Peyer's patch (tissue), 4 donors: ENCODE measurements at regions not wholly inside any gene's neighbourhood (a gene's known extent, or its start where the extent isn't known, plus 50 kb on each side); places are given as distances from the start of the nearest gene placed in this dataset.

Experiments
- DNase-seq, 3 donors: peaks; one replicate each; pipeline ENCODE4 v3.0.0-alpha.2; 2017 to 2019
- H3K27ac ChIP-seq, 4 donors: fragments of 200-600 bp; sonication (generic); one replicate each; pipeline ENCODE4 v1.5.1; 2016 to 2019
- H3K27me3 ChIP-seq, 2 donors: fragments of 200-600 bp; sonication (generic); one replicate each; pipeline ENCODE4 v1.5.1; 2019
- H3K36me3 ChIP-seq, 3 donors: fragments of 200-600 bp; sonication (generic); one replicate each; pipeline ENCODE4 v1.5.1; 2016 to 2019
- H3K4me1 ChIP-seq, 4 donors: fragments of 200-600 bp; sonication (generic); one replicate each; pipeline ENCODE4 v1.5.1; 2016 to 2019
- H3K4me3 ChIP-seq, 4 donors: fragments of 200-600 bp; sonication (generic); 1 replicate in 3 of 4; 2 replicates in 1 of 4; pipeline ENCODE4 v1.5.1; 2016 to 2019; ENCODE audit warnings: mild to moderate bottlenecking in 1 of 4
- H3K9me3 ChIP-seq, 4 donors: fragments of 200-600 bp; sonication (generic); one replicate each; pipeline ENCODE4 v1.5.1; 2016 to 2019; ENCODE audit warnings: mild to moderate bottlenecking in 1 of 4
- CTCF ChIP-seq, 6 experiments: fragments of 450-650 bp in 4 of 6; fragments of 200-600 bp in 2 of 6; sonication (generic) in 1 of 6; IDR thresholded peaks; one replicate each; pipeline ENCODE4 v1.5.1; 2017 to 2019; ENCODE audit warnings: antibody characterized with exemption in 6 of 6, mild to moderate bottlenecking in 3 of 6, moderate library complexity in 1 of 6
- POLR2A ChIP-seq, 2 donors: fragments of 450-650 bp; IDR thresholded peaks; one replicate each; pipeline ENCODE4 v1.5.1; 2017; ENCODE audit warnings: antibody characterized with exemption in 2 of 2, mild to moderate bottlenecking in 2 of 2, moderate library complexity in 2 of 2

- H3K36me3 ChIP-seq: no peaks in the 10 kb centered on the region
- no peaks in the 10 kb centered on the region for H3K27me3 ChIP-seq
- TF ChIP-seq POLR2A (IDR thresholded peaks at IDR 0.05) (no peak), CTCF (IDR thresholded peaks at IDR 0.05) (no peak)
- H3K4me3 ChIP-seq: no peak overlapping the region
- H3K4me1 ChIP-seq: no peaks in the 10 kb centered on the region
- no peaks in the 10 kb centered on the region for H3K9me3 ChIP-seq
- no peak for DNase-seq
- no peak overlapping the region for H3K27ac ChIP-seq
Observed at GRCh38 chr6:22621701-22622100, 52.3 kb downstream of the HDGFL1 start.

GRCh38 chr6:22622351-22622750, 53.0 kb downstream of the HDGFL1 start:
- no peak overlapping the region for H3K4me3 ChIP-seq
- no peaks in the 10 kb centered on the region for H3K27me3 ChIP-seq
- H3K36me3 ChIP-seq: no peaks in the 10 kb centered on the region
- DNase-seq: no peak
- H3K9me3 ChIP-seq: no peaks in the 10 kb centered on the region
- H3K27ac ChIP-seq: no peak overlapping the region
- TF ChIP-seq CTCF (IDR thresholded peaks at IDR 0.05) (no peak), POLR2A (IDR thresholded peaks at IDR 0.05) (no peak)
- H3K4me1 ChIP-seq: no peaks in the 10 kb centered on the region

DNA sequence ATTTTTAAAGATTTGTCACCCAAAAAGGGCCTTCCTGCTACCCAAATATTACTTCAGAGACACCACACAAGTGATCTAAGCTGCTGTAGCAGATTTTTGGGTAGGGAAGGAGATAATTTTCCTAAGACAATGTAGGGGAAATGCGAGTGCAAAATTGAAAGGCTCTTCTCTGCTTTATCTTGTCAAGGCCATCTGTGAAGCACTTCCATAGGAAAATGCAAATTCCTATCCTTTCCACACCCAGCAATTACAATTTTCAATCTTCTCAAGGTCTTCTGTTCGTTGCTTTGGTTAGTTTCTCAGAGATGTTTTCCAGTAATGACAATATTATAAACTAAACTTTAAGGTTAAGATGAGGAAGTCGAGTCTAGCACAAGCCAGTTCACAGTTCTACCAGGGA, 53.4 kb downstream of the HDGFL1 start:
- Histone ChIP-seq H3K4me1 (no peaks in the 10 kb centered on the region), H3K27me3 (no peaks in the 10 kb centered on the region), H3K27ac (no peak overlapping the region), H3K36me3 (no peaks in the 10 kb centered on the region), H3K9me3 (no peaks in the 10 kb centered on the region), H3K4me3 (no peak overlapping the region)
- TF ChIP-seq POLR2A (IDR thresholded peaks at IDR 0.05) (no peak), CTCF (IDR thresholded peaks at IDR 0.05) (no peak)
- DNase-seq: no peak

- Histone ChIP-seq H3K9me3 (no peaks in the 10 kb centered on the region), H3K4me1 (no peaks in the 10 kb centered on the region)
- TF ChIP-seq POLR2A (IDR thresholded peaks at IDR 0.05): no peak
- no peak for TF ChIP-seq CTCF (IDR thresholded peaks at IDR 0.05)
Observed at GRCh38 chr6:22627644-22628043, 58.3 kb downstream of the HDGFL1 start.

DNA sequence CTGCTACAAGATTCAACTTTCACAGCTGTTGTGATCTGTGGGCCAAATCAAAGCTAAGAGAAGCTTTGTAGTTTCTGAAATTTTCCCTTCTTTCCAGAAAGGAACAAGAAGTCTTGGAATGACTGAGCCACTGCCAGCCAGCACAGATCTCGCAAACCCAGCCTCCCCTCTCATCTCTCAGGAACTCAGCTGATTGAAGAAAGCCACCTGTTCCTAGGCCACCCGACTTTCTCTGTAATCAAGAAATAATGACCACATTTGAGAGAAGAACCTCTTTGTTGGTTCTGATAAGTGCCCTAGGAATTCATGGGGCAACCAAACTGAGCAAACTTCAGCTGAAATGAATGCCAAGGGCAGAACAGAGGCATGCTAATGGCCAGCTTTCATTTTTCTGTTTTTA, 61.7 kb downstream of the HDGFL1 start:
- no peak for DNase-seq
- H3K27me3 ChIP-seq: no peaks in the 10 kb centered on the region
- TF ChIP-seq CTCF (IDR thresholded peaks at IDR 0.05) (no peak), POLR2A (IDR thresholded peaks at IDR 0.05) (no peak)

More at GRCh38 chr6:22627644-22628043, 58.3 kb downstream of the HDGFL1 start:
- no peak overlapping the region for H3K4me3 ChIP-seq
- no peak overlapping the region for H3K27ac ChIP-seq
- H3K36me3 ChIP-seq: no peaks in the 10 kb centered on the region
- H3K27me3 ChIP-seq: no peaks in the 10 kb centered on the region
- DNase-seq: no peak

GRCh38 chr6:22632581-22633145, 63.3 kb downstream of the HDGFL1 start:
- Histone ChIP-seq H3K9me3 (no peaks in the 10 kb centered on the region), H3K27me3 (no peaks in the 10 kb centered on the region), H3K4me1 (no peaks in the 10 kb centered on the region), H3K27ac (no peak overlapping the region), H3K4me3 (no peak overlapping the region), H3K36me3 (no peaks in the 10 kb centered on the region)
- no peak for DNase-seq
- TF ChIP-seq CTCF (IDR thresholded peaks at IDR 0.05) (no peak), POLR2A (IDR thresholded peaks at IDR 0.05) (no peak)

More for the DNA sequence above, 61.7 kb downstream of the HDGFL1 start:
- Histone ChIP-seq H3K9me3 (no peaks in the 10 kb centered on the region), H3K4me1 (no peaks in the 10 kb centered on the region), H3K4me3 (no peak overlapping the region), H3K27ac (no peak overlapping the region), H3K36me3 (no peaks in the 10 kb centered on the region)
